ENCODE measurements at regions not wholly inside any gene's neighbourhood (a gene's known extent, or its start where the extent isn't known, plus 50 kb on each side); places are given as distances from the start of the nearest gene placed in this dataset.

GRCh38 chr20:20823476-20823881, 111.0 kb upstream of the RALGAPA2 start:
- TF ChIP-seq CTCF (IDR thresholded peaks at IDR 0.05) (no peak), TCF7L2 (IDR thresholded peaks at IDR 0.05; ENCODE audit: low read depth, low read length) (no peak), POLR2AphosphoS5 (IDR thresholded peaks at IDR 0.05; ENCODE audit: low read depth, low read length) (no peak)
- TF ChIP-seq, protein P1, sequence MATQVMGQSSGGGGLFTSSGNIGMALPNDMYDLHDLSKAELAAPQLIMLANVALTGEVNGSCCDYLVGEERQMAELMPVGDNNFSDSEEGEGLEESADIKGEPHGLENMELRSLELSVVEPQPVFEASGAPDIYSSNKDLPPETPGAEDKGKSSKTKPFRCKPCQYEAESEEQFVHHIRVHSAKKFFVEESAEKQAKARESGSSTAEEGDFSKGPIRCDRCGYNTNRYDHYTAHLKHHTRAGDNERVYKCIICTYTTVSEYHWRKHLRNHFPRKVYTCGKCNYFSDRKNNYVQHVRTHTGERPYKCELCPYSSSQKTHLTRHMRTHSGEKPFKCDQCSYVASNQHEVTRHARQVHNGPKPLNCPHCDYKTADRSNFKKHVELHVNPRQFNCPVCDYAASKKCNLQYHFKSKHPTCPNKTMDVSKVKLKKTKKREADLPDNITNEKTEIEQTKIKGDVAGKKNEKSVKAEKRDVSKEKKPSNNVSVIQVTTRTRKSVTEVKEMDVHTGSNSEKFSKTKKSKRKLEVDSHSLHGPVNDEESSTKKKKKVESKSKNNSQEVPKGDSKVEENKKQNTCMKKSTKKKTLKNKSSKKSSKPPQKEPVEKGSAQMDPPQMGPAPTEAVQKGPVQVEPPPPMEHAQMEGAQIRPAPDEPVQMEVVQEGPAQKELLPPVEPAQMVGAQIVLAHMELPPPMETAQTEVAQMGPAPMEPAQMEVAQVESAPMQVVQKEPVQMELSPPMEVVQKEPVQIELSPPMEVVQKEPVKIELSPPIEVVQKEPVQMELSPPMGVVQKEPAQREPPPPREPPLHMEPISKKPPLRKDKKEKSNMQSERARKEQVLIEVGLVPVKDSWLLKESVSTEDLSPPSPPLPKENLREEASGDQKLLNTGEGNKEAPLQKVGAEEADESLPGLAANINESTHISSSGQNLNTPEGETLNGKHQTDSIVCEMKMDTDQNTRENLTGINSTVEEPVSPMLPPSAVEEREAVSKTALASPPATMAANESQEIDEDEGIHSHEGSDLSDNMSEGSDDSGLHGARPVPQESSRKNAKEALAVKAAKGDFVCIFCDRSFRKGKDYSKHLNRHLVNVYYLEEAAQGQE (IDR thresholded peaks at IDR 0.05; ENCODE audit: insufficient read depth in 1 of 2, low read depth in 2 of 2, low read length in 1 of 2): no peak
